SU-DHL-6 (cell line): ENCODE measurements at regions not wholly inside any gene's neighbourhood (a gene's known extent, or its start where the extent isn't known, plus 50 kb on each side); places are given as distances from the start of the nearest gene placed in this dataset.

Experiments
- EZH2phosphoT487 ChIP-seq: fragments of 200-600 bp; sonication (generic), shearing (Covaris generic); conservative IDR thresholded peaks from 2 replicates; pipeline ENCODE4 v1.6.1; 2018; ENCODE audit warnings: mild to moderate bottlenecking, antibody characterized with exemption, low read length, moderate library complexity, mixed read lengths
- TF ChIP-seq, protein P1 (sequence below): fragments of 200-600 bp; sonication (generic); IDR thresholded peaks from one replicate; pipeline ENCODE4 v1.5.1; 2017; ENCODE audit warnings: antibody characterized with exemption, mild to moderate bottlenecking, low read length, moderate library complexity; ENCODE audit not compliant: insufficient read depth, poor library complexity, severe bottlenecking

DNA sequence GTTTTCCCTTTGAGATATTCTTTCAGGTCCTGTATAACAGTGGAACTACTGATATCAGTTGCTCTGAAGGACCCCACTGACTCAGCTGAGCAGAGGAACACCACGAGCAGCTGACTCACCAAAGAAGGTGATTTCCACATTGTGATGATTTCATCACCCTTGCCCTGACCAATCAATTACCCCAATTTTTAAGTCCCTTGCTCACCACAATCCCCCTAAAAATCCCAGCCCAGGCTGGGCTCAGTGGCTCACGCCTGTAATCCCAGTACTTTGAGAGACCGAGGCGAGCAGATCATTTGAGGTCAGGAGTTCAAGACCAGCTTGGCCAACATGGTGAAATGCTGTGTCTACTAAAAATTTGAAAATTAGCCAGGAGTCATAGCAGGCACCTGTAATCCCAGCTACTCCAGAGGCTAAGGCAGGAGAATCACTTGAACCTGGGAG lies 125.3 kb upstream of the ABCA1 start:
- TF ChIP-seq, protein P1, sequence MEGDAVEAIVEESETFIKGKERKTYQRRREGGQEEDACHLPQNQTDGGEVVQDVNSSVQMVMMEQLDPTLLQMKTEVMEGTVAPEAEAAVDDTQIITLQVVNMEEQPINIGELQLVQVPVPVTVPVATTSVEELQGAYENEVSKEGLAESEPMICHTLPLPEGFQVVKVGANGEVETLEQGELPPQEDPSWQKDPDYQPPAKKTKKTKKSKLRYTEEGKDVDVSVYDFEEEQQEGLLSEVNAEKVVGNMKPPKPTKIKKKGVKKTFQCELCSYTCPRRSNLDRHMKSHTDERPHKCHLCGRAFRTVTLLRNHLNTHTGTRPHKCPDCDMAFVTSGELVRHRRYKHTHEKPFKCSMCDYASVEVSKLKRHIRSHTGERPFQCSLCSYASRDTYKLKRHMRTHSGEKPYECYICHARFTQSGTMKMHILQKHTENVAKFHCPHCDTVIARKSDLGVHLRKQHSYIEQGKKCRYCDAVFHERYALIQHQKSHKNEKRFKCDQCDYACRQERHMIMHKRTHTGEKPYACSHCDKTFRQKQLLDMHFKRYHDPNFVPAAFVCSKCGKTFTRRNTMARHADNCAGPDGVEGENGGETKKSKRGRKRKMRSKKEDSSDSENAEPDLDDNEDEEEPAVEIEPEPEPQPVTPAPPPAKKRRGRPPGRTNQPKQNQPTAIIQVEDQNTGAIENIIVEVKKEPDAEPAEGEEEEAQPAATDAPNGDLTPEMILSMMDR: no peak
- no peak for TF ChIP-seq EZH2phosphoT487
